HG03342 (cell line): ENCODE measurements at regions not wholly inside any gene's neighbourhood (a gene's known extent, or its start where the extent isn't known, plus 50 kb on each side); places are given as distances from the start of the nearest gene placed in this dataset.
"Not testable (repeated sequence)": the region's sequence is repeated elsewhere in the genome, so short reads cannot be mapped to it uniquely, and the experiment has no call there.

ENCODE experiments used
- ATAC-seq: cut with Tn5 transposase; IDR thresholded peaks from one replicate; pipeline ENCODE4 v1.9.1; 2021; ENCODE audit warnings: mild to moderate bottlenecking, moderate library complexity; ENCODE audit not compliant: unreplicated experiment

- no peak for ATAC-seq
Observed at GRCh38 chr1:222865718-222866117, 50.9 kb downstream of the DISP1 start.

GRCh38 chr1:222867316-222867715, 52.5 kb downstream of the DISP1 start:
- ATAC-seq: no peak

GRCh38 chr1:222876182-222876581, 61.3 kb downstream of the DISP1 start:
- ATAC-seq: no peak

GRCh38 chr1:222877854-222878253, 63.0 kb downstream of the DISP1 start:
- no peak for ATAC-seq

- ATAC-seq: no peak
Observed at GRCh38 chr1:222880587-222880986, 65.7 kb downstream of the DISP1 start.

- no peak for ATAC-seq
Observed at GRCh38 chr1:222886194-222886854, 71.5 kb downstream of the DISP1 start.

GRCh38 chr1:222886878-222887351, 72.1 kb downstream of the DISP1 start:
- ATAC-seq: no peak

- no peak for ATAC-seq
Observed at GRCh38 chr1:222889440-222889839, 74.6 kb downstream of the DISP1 start.

- ATAC-seq: no peak
Observed at GRCh38 chr1:222890716-222891115, 75.9 kb downstream of the DISP1 start.

GRCh38 chr1:222891578-222891977, 76.7 kb downstream of the DISP1 start:
- ATAC-seq: no peak

- ATAC-seq: no peak
Observed at GRCh38 chr1:222892137-222892769, 77.4 kb downstream of the DISP1 start.

- ATAC-seq: no peak
Observed at GRCh38 chr1:222893255-222893654, 78.4 kb downstream of the DISP1 start.

GRCh38 chr1:222894331-222894730, 79.5 kb downstream of the DISP1 start:
- no peak for ATAC-seq

- no peak for ATAC-seq
Observed at GRCh38 chr1:222896630-222897526, 82.0 kb downstream of the DISP1 start.

- no peak for ATAC-seq
Observed at GRCh38 chr1:222897527-222898190, 82.8 kb downstream of the DISP1 start.

GRCh38 chr1:222898191-222898527, 83.3 kb downstream of the DISP1 start:
- ATAC-seq: no peak

- ATAC-seq: no peak
Observed at GRCh38 chr1:222899471-222899870, 84.6 kb downstream of the DISP1 start.

GRCh38 chr1:222904451-222904850, 89.6 kb downstream of the DISP1 start:
- no peak for ATAC-seq

- no peak for ATAC-seq
Observed at GRCh38 chr1:222905151-222905550, 90.3 kb downstream of the DISP1 start.

- not testable (repeated sequence) for ATAC-seq
Observed at GRCh38 chr1:222906271-222906739, 91.5 kb downstream of the DISP1 start.

GRCh38 chr1:222909586-222909985, 94.7 kb downstream of the DISP1 start:
- ATAC-seq: no peak
